Left ventricle myocardium inferior (tissue), 1 donor: ENCODE measurements at regions not wholly inside any gene's neighbourhood (a gene's known extent, or its start where the extent isn't known, plus 50 kb on each side); places are given as distances from the start of the nearest gene placed in this dataset.

ENCODE experiments used
- DNase-seq: peaks from one replicate; pipeline ENCODE4 v3.0.0-alpha.2; 2020
- H3K27ac ChIP-seq: fragments of 200-600 bp; replicated peaks from 2 replicates; pipeline ENCODE4 v1.8.0; 2021
- H3K27me3 ChIP-seq: fragments of 200-600 bp; 2 replicates; pipeline ENCODE4 v1.8.0; 2021; ENCODE audit warnings: low read depth
- H3K36me3 ChIP-seq: fragments of 200-600 bp; 2 replicates; pipeline ENCODE4 v1.8.0; 2021
- H3K4me1 ChIP-seq: fragments of 200-600 bp; 2 replicates; pipeline ENCODE4 v1.8.0; 2021
- H3K4me3 ChIP-seq: fragments of 200-600 bp; 2 replicates; pipeline ENCODE4 v1.8.0; 2021; ENCODE audit warnings: mild to moderate bottlenecking, moderate library complexity
- H3K9me3 ChIP-seq: fragments of 200-600 bp; replicated peaks from 2 replicates; pipeline ENCODE4 v1.8.0; 2021
- CTCF ChIP-seq: fragments of 200-600 bp; IDR thresholded peaks from 2 replicates; pipeline ENCODE4 v1.8.0; 2021; ENCODE audit warnings: antibody characterized with exemption, mild to moderate bottlenecking, borderline replicate concordance
- intact Hi-C: fragments of 100-400 bp; cut with micrococcal nuclease; formaldehyde crosslinking; loops from one replicate; pipeline ENCODE4 v1.11.0; 2022
- donor health status: DM: no; HTN: yes; CAD: no; lungs with severe emphysema.

- intact Hi-C loops, result loop anchor here (10.0 kb wide), 1 partner anchor 608 kb away; no protein-coding TSS in a partner anchor
- Histone ChIP-seq H3K36me3 (no peaks in the 10 kb centered on the region), H3K4me3 (no peak overlapping the region), H3K27ac (no peak overlapping the region), H3K4me1 (peaks cover 5% of the 10 kb centered on the region), H3K9me3 (no peaks in the 10 kb centered on the region), H3K27me3 (peaks cover 42% of the 10 kb centered on the region)
- DNase-seq, result no peak
- no peak for TF ChIP-seq CTCF
Observed at GRCh38 chr20:39266989-39267388, 304.8 kb downstream of the DHX35 start.

GRCh38 chr20:39264506-39265172 lies 302.5 kb downstream of the DHX35 start:
- no peaks in the 10 kb centered on the region for H3K36me3 ChIP-seq
- peaks cover 33% of the 10 kb centered on the region for H3K27me3 ChIP-seq
- peak; percentile 54 for DNase-seq
- H3K9me3 ChIP-seq, result no peaks in the 10 kb centered on the region
- H3K27ac ChIP-seq, result no peak overlapping the region
- intact Hi-C loops, result loop anchor here (10.0 kb wide), 1 partner anchor 610 kb away; no protein-coding TSS in a partner anchor
- H3K4me3 ChIP-seq, result no peak overlapping the region
- peak; percentile 88 for TF ChIP-seq CTCF
- peaks cover 5% of the 10 kb centered on the region for H3K4me1 ChIP-seq

GRCh38 chr20:39263076-39263475 lies 300.9 kb downstream of the DHX35 start:
- no peak for TF ChIP-seq CTCF
- intact Hi-C loops, result loop anchor here (10.0 kb wide), 1 partner anchor 612 kb away; no protein-coding TSS in a partner anchor
- no peak for DNase-seq
- no peak overlapping the region for H3K27ac ChIP-seq
- peaks cover 25% of the 10 kb centered on the region for H3K27me3 ChIP-seq
- H3K36me3 ChIP-seq, result no peaks in the 10 kb centered on the region
- H3K4me3 ChIP-seq, result no peak overlapping the region
- no peaks in the 10 kb centered on the region for H3K9me3 ChIP-seq
- no peaks in the 10 kb centered on the region for H3K4me1 ChIP-seq

GRCh38 chr20:39259808-39260207 lies 297.7 kb downstream of the DHX35 start:
- Histone ChIP-seq H3K4me3 (no peak overlapping the region), H3K36me3 (no peaks in the 10 kb centered on the region), H3K27me3 (peaks cover 30% of the 10 kb centered on the region), H3K9me3 (no peaks in the 10 kb centered on the region), H3K27ac (no peak overlapping the region), H3K4me1 (no peaks in the 10 kb centered on the region)
- DNase-seq, result no peak
- intact Hi-C loops, result loop anchor here (10.0 kb wide), 1 partner anchor 615 kb away; no protein-coding TSS in a partner anchor
- TF ChIP-seq CTCF, result no peak

GRCh38 chr20:39259010-39259803 lies 297.1 kb downstream of the DHX35 start:
- peaks cover 30% of the 10 kb centered on the region for H3K27me3 ChIP-seq
- TF ChIP-seq CTCF, result no peak
- intact Hi-C loops, result no loop called here
- no peaks in the 10 kb centered on the region for H3K36me3 ChIP-seq
- H3K4me3 ChIP-seq, result no peak overlapping the region
- H3K9me3 ChIP-seq, result no peaks in the 10 kb centered on the region
- no peak overlapping the region for H3K27ac ChIP-seq
- H3K4me1 ChIP-seq, result no peaks in the 10 kb centered on the region
- no peak for DNase-seq
